B cell (primary cell): ENCODE measurements at regions not wholly inside any gene's neighbourhood (a gene's known extent, or its start where the extent isn't known, plus 50 kb on each side); places are given as distances from the start of the nearest gene placed in this dataset.
"Not testable (repeated sequence)": the region's sequence is repeated elsewhere in the genome, so short reads cannot be mapped to it uniquely, and the experiment has no call there.

Experiments used
- ATAC-seq: fragments of 200-7000 bp; cut with Tn5 transposase; one replicate; pipeline ENCODE4 v1.10.0; 2021; ENCODE audit warnings: low read depth, mild to moderate bottlenecking, moderate number of reproducible peaks, moderate library complexity
- CTCF ChIA-PET: fragments of 350-600 bp; sonication (Branson Sonifier 250); formaldehyde crosslinking; loops from one replicate; lab custom pipeline; 2021; ENCODE audit warnings: antibody characterized with exemption, inconsistent platforms; lab: Charles Lee
- POLR2A ChIA-PET: fragments of 350-600 bp; sonication (Branson Sonifier 250); formaldehyde crosslinking; loops from one replicate; lab custom pipeline; 2021; ENCODE audit warnings: antibody characterized with exemption; lab: Charles Lee
- DNase-seq: peaks from one replicate; pipeline ENCODE4 v3.0.0; 2013
- H2AFZ ChIP-seq: 2 replicates; pipeline ENCODE4 v1.6.1; 2012; ENCODE audit warnings: mild to moderate bottlenecking, low read depth, low read length; ENCODE audit not compliant: insufficient read depth, poor library complexity, severe bottlenecking
- H3K27ac ChIP-seq, 2 donors: 1 replicate in 1 of 2; 2 replicates in 1 of 2; pipeline ENCODE4 v1.5.1; 2012 to 2013; ENCODE audit warnings: low read length in 2 of 2, mild to moderate bottlenecking in 2 of 2, moderate library complexity in 1 of 2
- H3K27me3 ChIP-seq, 4 experiments: fragments of 200-600 bp in 1 of 4; sonication (generic) in 1 of 4; replicated peaks in 1 of 4; 1 replicate in 2 of 4; 2 replicates in 2 of 4; pipeline versions ENCODE4 v1.6.1 to v1.7.0; 2013 to 2016; ENCODE audit warnings: low read length in 3 of 4, mild to moderate bottlenecking in 2 of 4, mixed read lengths in 1 of 4, moderate library complexity in 1 of 4; ENCODE audit not compliant: insufficient read depth in 4 of 4, control insufficient read depth in 3 of 4; ENCODE audit errors: control extremely low read depth in 1 of 4
- H3K36me3 ChIP-seq, 2 experiments: replicated peaks in 1 of 2; 1 replicate in 1 of 2; 2 replicates in 1 of 2; pipeline versions ENCODE4 v1.6.1 to v1.7.1; 2013; ENCODE audit warnings: low read length in 1 of 2; ENCODE audit not compliant: insufficient read depth in 2 of 2, control insufficient read depth in 1 of 2; ENCODE audit errors: control extremely low read depth in 1 of 2, extremely low read depth in 1 of 2
- H3K4me1 ChIP-seq, 2 donors: fragments of 200-600 bp in 1 of 2; sonication (generic) in 1 of 2; 1 replicate in 1 of 2; 2 replicates in 1 of 2; pipeline versions ENCODE4 v1.5.1 to v1.6.1; 2013 to 2017; ENCODE audit warnings: low read length in 2 of 2; ENCODE audit not compliant: control insufficient read depth in 2 of 2, insufficient read depth in 2 of 2
- H3K4me2 ChIP-seq: replicated peaks from 2 replicates; pipeline ENCODE3; 2012; ENCODE audit warnings: mild to moderate bottlenecking, low read depth, low read length; ENCODE audit not compliant: poor library complexity, severe bottlenecking
- H3K4me3 ChIP-seq, 5 experiments: fragments of 200-600 bp in 1 of 5; sonication (generic) in 1 of 5; 1 replicate in 3 of 5; 2 replicates in 2 of 5; pipeline versions ENCODE4 v1.5.1 to v1.7.0; 2011 to 2016; ENCODE audit warnings: low read length in 4 of 5, mild to moderate bottlenecking in 4 of 5, low read depth in 2 of 5, control low read depth in 1 of 5, moderate library complexity in 1 of 5; ENCODE audit not compliant: insufficient read depth in 1 of 5; ENCODE audit errors: control extremely low read depth in 1 of 5, extremely low read depth in 1 of 5
- H3K79me2 ChIP-seq: fragments of 200-600 bp; sonication (generic); one replicate; pipeline ENCODE4 v1.6.0; 2016; ENCODE audit warnings: low read length; ENCODE audit not compliant: control insufficient read depth, insufficient read depth
- H3K9ac ChIP-seq: fragments of 200-600 bp; sonication (generic); 2 replicates; pipeline ENCODE4 v1.6.1; 2017; ENCODE audit warnings: mild to moderate bottlenecking, low read length, moderate library complexity
- H3K9me3 ChIP-seq, 3 donors: one replicate each; pipeline versions ENCODE4 v1.6.1 to v1.7.1; 2013; ENCODE audit warnings: low read length in 2 of 3; ENCODE audit not compliant: control insufficient read depth in 2 of 3, insufficient read depth in 1 of 3; ENCODE audit errors: control extremely low read depth in 1 of 3
- H4K20me1 ChIP-seq: 2 replicates; pipeline ENCODE4 v1.6.0; 2012; ENCODE audit warnings: mild to moderate bottlenecking, low read length; ENCODE audit not compliant: insufficient read depth, control insufficient read depth, poor library complexity, severe bottlenecking
- H3K27ac Mint-ChIP-seq: one replicate; pipeline ENCODE4 v1.8.0; 2021; ENCODE audit warnings: mixed read lengths
- H3K27me3 Mint-ChIP-seq: one replicate; pipeline ENCODE4 v1.8.0; 2021; ENCODE audit warnings: mixed read lengths
- H3K4me1 Mint-ChIP-seq: one replicate; pipeline ENCODE4 v1.8.0; 2021; ENCODE audit warnings: mixed read lengths
- H3K4me3 Mint-ChIP-seq: one replicate; pipeline ENCODE4 v1.8.0; 2021; ENCODE audit warnings: mixed read lengths
- H3K9me3 Mint-ChIP-seq: one replicate; pipeline ENCODE4 v1.8.0; 2022; ENCODE audit warnings: mixed read lengths; ENCODE audit not compliant: insufficient read depth
- WGBS: methylation state at CpG from one replicate; pipeline ENCODE4 v1.1.5; 2013; ENCODE audit warnings: missing lambda C conversion rate; ENCODE audit not compliant: insufficient coverage; 5-methylcytosine and 5-hydroxymethylcytosine counted together
- intact Hi-C: fragments of 100-400 bp; cut with micrococcal nuclease; formaldehyde crosslinking; loops from one replicate; pipeline ENCODE4 v1.10.0; 2022

GRCh38 chr1:83401146-83401545 lies 597.8 kb downstream of the TTLL7 start:
- POLR2A ChIA-PET, H2AFZ ChIP-seq, DNase-seq, ATAC-seq, H3K27me3 Mint-ChIP-seq, H3K4me3 Mint-ChIP-seq, CTCF ChIA-PET, H3K27me3 ChIP-seq, H3K9me3 ChIP-seq, H3K36me3 ChIP-seq, H3K27ac ChIP-seq, H3K27ac Mint-ChIP-seq, H4K20me1 ChIP-seq, H3K9me3 Mint-ChIP-seq, H3K4me3 ChIP-seq, intact Hi-C loops, H3K4me1 Mint-ChIP-seq, H3K4me1 ChIP-seq, H3K4me2 ChIP-seq, H3K79me2 ChIP-seq, H3K9ac ChIP-seq: not testable (repeated sequence)
- no CpG with 5 or more reads among the region's 1 CpG for WGBS

GRCh38 chr1:83400173-83400572 lies 598.8 kb downstream of the TTLL7 start:
- H3K4me3 ChIP-seq, H3K79me2 ChIP-seq, CTCF ChIA-PET, H3K9ac ChIP-seq, H3K27me3 ChIP-seq, H3K9me3 ChIP-seq, H4K20me1 ChIP-seq, H3K27ac ChIP-seq, ATAC-seq, DNase-seq, H3K27me3 Mint-ChIP-seq, H3K4me2 ChIP-seq, H3K4me1 Mint-ChIP-seq, POLR2A ChIA-PET, H3K36me3 ChIP-seq, intact Hi-C loops, H3K9me3 Mint-ChIP-seq, H3K27ac Mint-ChIP-seq, H3K4me1 ChIP-seq, H2AFZ ChIP-seq, H3K4me3 Mint-ChIP-seq: not testable (repeated sequence)

- DNase-seq, intact Hi-C loops, H3K9me3 Mint-ChIP-seq, ATAC-seq, H3K36me3 ChIP-seq, H3K4me1 Mint-ChIP-seq, H3K9me3 ChIP-seq, H3K9ac ChIP-seq, H3K27ac Mint-ChIP-seq, POLR2A ChIA-PET, H3K4me3 ChIP-seq, H3K27ac ChIP-seq, CTCF ChIA-PET, H3K27me3 ChIP-seq, H3K4me3 Mint-ChIP-seq, H3K79me2 ChIP-seq, H3K4me1 ChIP-seq, H4K20me1 ChIP-seq, H2AFZ ChIP-seq, H3K4me2 ChIP-seq, H3K27me3 Mint-ChIP-seq: not testable (repeated sequence)
Observed at GRCh38 chr1:83398125-83398524, 600.8 kb downstream of the TTLL7 start.

- H3K9ac ChIP-seq, H3K9me3 ChIP-seq, CTCF ChIA-PET, H3K9me3 Mint-ChIP-seq, intact Hi-C loops, H3K4me1 Mint-ChIP-seq, H3K4me3 Mint-ChIP-seq, H3K27me3 Mint-ChIP-seq, H3K27me3 ChIP-seq, POLR2A ChIA-PET, H4K20me1 ChIP-seq, H3K27ac ChIP-seq, H2AFZ ChIP-seq, H3K4me3 ChIP-seq, ATAC-seq, H3K4me2 ChIP-seq, DNase-seq, H3K27ac Mint-ChIP-seq, H3K4me1 ChIP-seq, H3K36me3 ChIP-seq, H3K79me2 ChIP-seq: not testable (repeated sequence)
- 94% methylated on average over 3 of the region's 5 CpGs for WGBS
Observed at GRCh38 chr1:83395130-83395529, 603.8 kb downstream of the TTLL7 start.
